Femur (tissue), 1 donor: ENCODE measurements at regions not wholly inside any gene's neighbourhood (a gene's known extent, or its start where the extent isn't known, plus 50 kb on each side); places are given as distances from the start of the nearest gene placed in this dataset.
"Not testable (repeated sequence)": the region's sequence is repeated elsewhere in the genome, so short reads cannot be mapped to it uniquely, and the experiment has no call there.

Experiments
- DNase-seq: peaks from one replicate; pipeline ENCODE4 v3.0.0-alpha.2; 2017

- DNase-seq: no peak
Observed at GRCh38 chr3:31300456-31301443, 232.0 kb upstream of the STT3B start.

- DNase-seq: no peak
Observed at GRCh38 chr3:31302343-31302742, 230.4 kb upstream of the STT3B start.

GRCh38 chr3:31305340-31305739, 227.4 kb upstream of the STT3B start:
- DNase-seq: no peak

- no peak for DNase-seq
Observed at GRCh38 chr3:31307131-31307785, 225.5 kb upstream of the STT3B start.

- DNase-seq: no peak
Observed at GRCh38 chr3:31311559-31311958, 221.2 kb upstream of the STT3B start.

GRCh38 chr3:31312400-31312799, 220.3 kb upstream of the STT3B start:
- DNase-seq: no peak

- DNase-seq: no peak
Observed at GRCh38 chr3:31314258-31314657, 218.5 kb upstream of the STT3B start.

- DNase-seq: no peak
Observed at GRCh38 chr3:31319332-31319731, 213.4 kb upstream of the STT3B start.

GRCh38 chr3:31321620-31322019, 211.1 kb upstream of the STT3B start:
- no peak for DNase-seq

- no peak for DNase-seq
Observed at GRCh38 chr3:31322460-31322859, 210.3 kb upstream of the STT3B start.

GRCh38 chr3:31327826-31328357, 204.8 kb upstream of the STT3B start:
- DNase-seq: not testable (repeated sequence)

- DNase-seq: no peak
Observed at GRCh38 chr3:31331278-31331677, 201.4 kb upstream of the STT3B start.

GRCh38 chr3:31341130-31341529, 191.6 kb upstream of the STT3B start:
- no peak for DNase-seq

- DNase-seq: no peak
Observed at GRCh38 chr3:31343075-31343474, 189.7 kb upstream of the STT3B start.

- no peak for DNase-seq
Observed at GRCh38 chr3:31345581-31345980, 187.1 kb upstream of the STT3B start.

- no peak for DNase-seq
Observed at GRCh38 chr3:31346542-31346979, 186.2 kb upstream of the STT3B start.

- no peak for DNase-seq
Observed at GRCh38 chr3:31349001-31349748, 183.6 kb upstream of the STT3B start.

- DNase-seq: no peak
Observed at GRCh38 chr3:31350307-31350706, 182.4 kb upstream of the STT3B start.

GRCh38 chr3:31352331-31352730, 180.4 kb upstream of the STT3B start:
- DNase-seq: no peak

GRCh38 chr3:31353166-31353565, 179.6 kb upstream of the STT3B start:
- DNase-seq: no peak

- no peak for DNase-seq
Observed at GRCh38 chr3:31354373-31354772, 178.4 kb upstream of the STT3B start.

GRCh38 chr3:31355807-31356206, 176.9 kb upstream of the STT3B start:
- no peak for DNase-seq

GRCh38 chr3:31356941-31357340, 175.8 kb upstream of the STT3B start:
- no peak for DNase-seq
